VCaP (cell line): ENCODE measurements at regions not wholly inside any gene's neighbourhood (a gene's known extent, or its start where the extent isn't known, plus 50 kb on each side); places are given as distances from the start of the nearest gene placed in this dataset.

Experiments used
- H3K27ac ChIP-seq: fragments of 450-650 bp; 2 replicates; pipeline ENCODE4 v1.5.1; 2017
- CTCF ChIP-seq: fragments of 450-650 bp; conservative IDR thresholded peaks from 2 replicates; pipeline ENCODE4 v1.5.1; 2017; ENCODE audit warnings: mild to moderate bottlenecking, moderate library complexity

DNA sequence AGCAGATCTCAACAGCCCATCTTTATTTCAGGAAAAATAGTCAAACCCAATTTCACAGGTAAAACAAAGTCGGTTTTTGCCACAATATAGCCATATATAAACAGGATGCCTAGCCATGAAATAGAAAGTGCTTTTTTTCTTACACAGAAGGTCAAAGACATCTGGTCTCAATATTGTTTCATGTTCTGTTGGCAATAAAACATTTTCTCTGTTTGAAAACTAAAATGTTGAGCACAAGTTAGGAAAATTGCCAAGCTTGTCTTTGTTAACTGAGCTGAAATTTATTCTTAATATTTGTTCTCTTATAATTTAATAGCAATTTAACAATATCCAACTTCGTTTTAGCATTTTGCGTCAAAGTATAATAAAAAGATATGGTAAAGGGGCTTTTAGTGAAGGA, 673.4 kb downstream of the DTWD2 start:
- no peak overlapping the region for H3K27ac ChIP-seq
- TF ChIP-seq CTCF = no peak

GRCh38 chr5:118311103-118311819, 677.1 kb downstream of the DTWD2 start:
- TF ChIP-seq CTCF = no peak

DNA sequence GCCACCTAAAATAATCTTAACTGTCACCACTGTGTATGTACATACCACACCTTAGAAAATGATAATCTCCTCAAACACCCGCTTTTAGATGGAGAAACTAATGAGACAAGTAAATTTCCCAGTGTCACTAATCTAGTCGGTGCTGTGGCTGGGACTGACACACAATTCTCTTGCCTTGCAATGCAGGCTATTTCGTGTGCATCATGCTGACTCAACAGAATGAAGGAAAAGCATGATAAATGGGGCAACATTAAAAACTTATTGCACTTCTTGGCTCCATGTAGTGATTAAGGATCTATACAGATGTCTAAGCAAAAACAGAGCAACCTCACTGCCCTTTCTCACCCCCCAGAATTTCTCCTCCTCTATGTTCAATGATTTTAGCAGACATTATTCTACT, 677.9 kb downstream of the DTWD2 start:
- no peak overlapping the region for H3K27ac ChIP-seq
- no peak for TF ChIP-seq CTCF

More at GRCh38 chr5:118311103-118311819, 677.1 kb downstream of the DTWD2 start:
- H3K27ac ChIP-seq = no peak overlapping the region

GRCh38 chr5:118303296-118303695, 685.1 kb downstream of the DTWD2 start:
- no peak overlapping the region for H3K27ac ChIP-seq
- no peak for TF ChIP-seq CTCF

- TF ChIP-seq CTCF = no peak
Measured at GRCh38 chr5:118302786-118303185, 685.6 kb downstream of the DTWD2 start.

GRCh38 chr5:118301696-118302095, 686.7 kb downstream of the DTWD2 start:
- TF ChIP-seq CTCF = no peak
- no peak overlapping the region for H3K27ac ChIP-seq

More at GRCh38 chr5:118302786-118303185, 685.6 kb downstream of the DTWD2 start:
- H3K27ac ChIP-seq = no peak overlapping the region

- TF ChIP-seq CTCF = no peak
- no peak overlapping the region for H3K27ac ChIP-seq
Measured at GRCh38 chr5:118295045-118295444, 693.3 kb downstream of the DTWD2 start.
